ENCODE measurements at regions not wholly inside any gene's neighbourhood (a gene's known extent, or its start where the extent isn't known, plus 50 kb on each side); places are given as distances from the start of the nearest gene placed in this dataset.
"Not testable (repeated sequence)": the region's sequence is repeated elsewhere in the genome, so short reads cannot be mapped to it uniquely, and the experiment has no call there.

DNA sequence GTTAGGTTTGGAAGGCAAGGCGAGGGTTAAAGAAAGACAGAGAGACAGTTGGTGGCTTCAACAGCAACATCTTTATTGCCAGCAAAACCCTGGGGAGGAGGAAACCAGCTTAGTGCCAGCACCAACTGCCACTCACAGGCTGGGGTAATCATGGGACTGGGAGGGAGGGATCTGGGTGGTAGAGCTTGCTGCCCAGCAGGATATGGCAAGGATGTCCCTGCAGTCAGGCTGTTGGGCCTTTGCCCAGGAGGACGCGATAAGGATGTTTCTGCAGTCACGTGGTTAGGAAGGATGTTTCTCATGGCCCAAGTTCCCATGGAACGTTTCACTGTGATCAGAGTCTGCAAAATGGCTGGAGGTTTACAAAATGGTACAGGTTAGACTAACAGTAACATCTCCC lies 233.5 kb downstream of the POTED start:
- H3K4me3 ChIP-seq (ENCODE audit: low read length); H3K4me1 Mint-ChIP-seq; H3K27ac Mint-ChIP-seq; CTCF ChIA-PET; H3K27ac ChIP-seq (ENCODE audit: low read depth, low read length); POLR2A ChIA-PET; H3K9me3 ChIP-seq (ENCODE audit: low read length); H3K27me3 Mint-ChIP-seq; H3K36me3 Mint-ChIP-seq; DNase-seq; H3K4me3 Mint-ChIP-seq; H3K4me1 ChIP-seq (ENCODE audit: insufficient read depth, low read length); H3K9me3 Mint-ChIP-seq; H3K36me3 ChIP-seq (ENCODE audit: insufficient read depth, low read length); H3K27me3 ChIP-seq (ENCODE audit: insufficient read depth, low read length, poor library complexity, severe bottlenecking): not testable (repeated sequence)

DNA sequence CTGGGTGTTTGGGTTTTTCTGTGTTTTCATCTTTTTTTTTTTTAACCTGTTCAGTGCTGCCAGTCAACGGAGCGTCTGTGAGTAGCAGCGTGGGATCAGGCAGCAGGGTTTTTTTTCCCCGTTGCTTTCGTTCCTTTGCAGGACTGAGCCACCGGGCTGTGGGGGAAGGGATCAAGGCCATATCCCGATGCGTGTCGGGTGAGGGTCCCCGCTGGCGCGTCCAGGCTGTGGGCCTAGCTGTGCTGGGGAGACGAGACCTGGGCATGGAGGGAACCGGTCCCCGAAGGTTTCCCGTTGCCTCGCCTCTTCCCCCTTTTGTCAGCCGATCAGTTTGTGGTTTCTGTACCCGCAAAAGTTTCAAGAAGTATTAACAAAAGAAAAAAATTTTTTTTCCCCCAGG lies 218.1 kb downstream of the POTED start:
- H3K36me3 ChIP-seq (ENCODE audit: insufficient read depth, low read length); H3K4me3 ChIP-seq (ENCODE audit: low read length); H3K27ac ChIP-seq (ENCODE audit: low read depth, low read length); H3K9me3 ChIP-seq (ENCODE audit: low read length); H3K36me3 Mint-ChIP-seq; POLR2A ChIA-PET; H3K27ac Mint-ChIP-seq; H3K4me3 Mint-ChIP-seq; H3K27me3 ChIP-seq (ENCODE audit: insufficient read depth, low read length, poor library complexity, severe bottlenecking); H3K27me3 Mint-ChIP-seq; H3K4me1 Mint-ChIP-seq; CTCF ChIA-PET; H3K9me3 Mint-ChIP-seq; H3K4me1 ChIP-seq (ENCODE audit: insufficient read depth, low read length); DNase-seq: not testable (repeated sequence)

DNA sequence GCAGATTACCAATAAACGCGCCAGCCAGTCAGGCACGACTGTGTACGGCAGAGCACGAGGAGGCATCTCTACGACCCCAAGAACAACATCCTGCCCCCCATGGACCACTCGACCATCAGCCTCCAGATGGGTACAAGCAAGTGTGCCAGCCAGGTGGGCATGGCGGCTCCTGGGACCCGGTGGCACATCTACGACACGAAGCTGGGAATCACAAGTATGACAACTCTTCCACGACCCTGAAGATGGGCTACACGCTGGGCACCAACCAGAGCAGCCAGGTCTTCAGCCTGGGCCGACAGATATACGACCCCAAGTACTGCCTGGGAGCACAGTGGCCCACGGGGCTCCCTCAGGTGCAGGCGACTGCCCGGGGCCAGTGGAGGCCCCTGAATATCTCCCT lies 217.6 kb downstream of the POTED start:
- H3K4me1 Mint-ChIP-seq = no peaks in the 10 kb centered on the region
- no peak overlapping the region for H3K27ac ChIP-seq (ENCODE audit: low read depth, low read length)
- no peaks in the 10 kb centered on the region for H3K4me1 ChIP-seq (ENCODE audit: insufficient read depth, low read length)
- no peaks in the 10 kb centered on the region for H3K36me3 Mint-ChIP-seq
- DNase-seq = no peak
- H3K4me3 Mint-ChIP-seq = no peak overlapping the region
- no peaks in the 10 kb centered on the region for H3K36me3 ChIP-seq (ENCODE audit: insufficient read depth, low read length)
- no peaks in the 10 kb centered on the region for H3K27me3 ChIP-seq (ENCODE audit: insufficient read depth, low read length, poor library complexity, severe bottlenecking)
- H3K27ac Mint-ChIP-seq = no peak overlapping the region
- peaks cover 0 to 6% (median 2%) of the 10 kb centered on the region in 5 donors for H3K9me3 Mint-ChIP-seq
- ChIA-PET POLR2A (no interaction called here), CTCF (no interaction called here)
- H3K9me3 ChIP-seq (ENCODE audit: low read length) = no peaks in the 10 kb centered on the region
- peaks cover 2 to 3% of the 10 kb centered on the region in 2 donors for H3K27me3 Mint-ChIP-seq
- H3K4me3 ChIP-seq (ENCODE audit: low read length) = no peak overlapping the region

DNA sequence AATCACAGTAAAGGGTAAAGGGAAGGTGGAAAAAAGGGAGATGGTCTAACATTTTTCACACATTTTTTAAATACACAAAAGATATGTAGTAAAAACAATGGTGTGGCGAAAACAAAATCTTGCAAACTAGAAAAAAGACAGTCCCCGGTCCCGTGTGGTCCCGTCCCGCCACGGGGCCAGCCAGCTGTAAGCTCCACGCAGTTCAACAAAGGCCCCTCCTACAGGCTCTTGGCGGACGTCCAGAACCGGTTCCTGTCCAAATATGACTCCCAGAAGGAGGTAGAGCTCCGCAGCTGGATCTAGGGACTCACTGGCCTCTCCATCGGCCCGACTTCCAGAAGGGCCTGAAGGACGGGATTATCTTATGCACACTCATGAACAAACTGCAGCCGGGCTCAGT lies 216.9 kb downstream of the POTED start:
- H3K4me1 Mint-ChIP-seq; H3K27ac ChIP-seq (ENCODE audit: low read depth, low read length); H3K9me3 ChIP-seq (ENCODE audit: low read length); CTCF ChIA-PET; H3K27me3 ChIP-seq (ENCODE audit: insufficient read depth, low read length, poor library complexity, severe bottlenecking); H3K4me3 Mint-ChIP-seq; H3K27ac Mint-ChIP-seq; H3K4me1 ChIP-seq (ENCODE audit: insufficient read depth, low read length); H3K27me3 Mint-ChIP-seq; H3K36me3 Mint-ChIP-seq; H3K4me3 ChIP-seq (ENCODE audit: low read length); DNase-seq; H3K36me3 ChIP-seq (ENCODE audit: insufficient read depth, low read length); H3K9me3 Mint-ChIP-seq; POLR2A ChIA-PET: not testable (repeated sequence)

DNA sequence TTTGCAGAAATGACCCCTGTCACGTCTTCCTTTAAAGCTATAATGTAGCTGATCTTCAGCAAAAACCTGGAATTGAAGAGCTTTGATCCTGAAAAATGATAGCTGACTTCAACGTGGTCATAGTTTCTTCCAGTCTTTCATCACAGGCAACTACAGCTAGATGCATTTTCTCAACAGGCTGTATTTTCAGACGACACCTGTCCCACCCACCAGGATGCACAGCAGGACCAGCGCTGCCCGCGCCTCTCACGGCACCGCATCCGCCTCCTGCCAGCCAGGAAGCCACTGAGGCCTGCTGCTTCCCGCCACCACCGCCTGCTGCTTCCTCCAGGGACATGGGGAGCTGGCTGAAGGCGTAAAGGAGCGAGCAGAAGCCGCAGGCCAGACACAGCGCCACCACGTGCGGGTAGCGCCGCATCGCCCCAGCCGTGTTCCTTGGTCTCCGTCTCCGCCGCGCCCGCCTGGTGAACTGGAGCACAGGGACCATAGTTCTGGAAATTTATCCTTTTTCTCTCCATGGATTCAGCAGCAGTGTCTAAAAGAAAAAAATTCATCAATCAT lies 215.7 kb downstream of the POTED start:
- H3K36me3 ChIP-seq (ENCODE audit: insufficient read depth, low read length); CTCF ChIA-PET; H3K4me3 Mint-ChIP-seq; H3K27me3 ChIP-seq (ENCODE audit: insufficient read depth, low read length, poor library complexity, severe bottlenecking); H3K9me3 ChIP-seq (ENCODE audit: low read length); DNase-seq; H3K36me3 Mint-ChIP-seq; H3K4me1 ChIP-seq (ENCODE audit: insufficient read depth, low read length); H3K4me3 ChIP-seq (ENCODE audit: low read length); H3K9me3 Mint-ChIP-seq; H3K27ac ChIP-seq (ENCODE audit: low read depth, low read length); H3K27me3 Mint-ChIP-seq; H3K4me1 Mint-ChIP-seq; POLR2A ChIA-PET; H3K27ac Mint-ChIP-seq: not testable (repeated sequence)

DNA sequence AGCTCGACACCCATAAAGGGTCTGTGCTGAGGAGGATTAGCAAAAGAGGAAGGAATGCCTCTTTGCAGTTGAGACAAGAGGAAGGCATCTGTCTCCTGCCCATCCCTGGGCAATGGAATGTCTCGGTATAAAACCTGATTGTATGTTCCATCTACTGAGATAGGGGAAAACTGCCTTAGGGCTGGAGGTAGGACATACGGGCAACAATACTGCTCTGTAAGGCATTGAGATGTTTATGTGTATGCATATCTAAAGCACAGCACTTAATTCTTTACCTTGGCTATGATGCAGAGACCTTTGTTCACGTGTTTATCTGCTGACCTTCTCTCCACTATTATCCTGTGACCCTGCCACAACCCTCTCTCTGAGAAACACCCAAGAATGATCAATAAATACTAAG lies 210.7 kb downstream of the POTED start:
- H3K9me3 ChIP-seq (ENCODE audit: low read length); H3K27ac ChIP-seq (ENCODE audit: low read depth, low read length); POLR2A ChIA-PET; H3K27me3 ChIP-seq (ENCODE audit: insufficient read depth, low read length, poor library complexity, severe bottlenecking); H3K36me3 ChIP-seq (ENCODE audit: insufficient read depth, low read length); H3K27me3 Mint-ChIP-seq; H3K36me3 Mint-ChIP-seq; DNase-seq; H3K4me3 Mint-ChIP-seq; CTCF ChIA-PET; H3K4me1 Mint-ChIP-seq; H3K4me3 ChIP-seq (ENCODE audit: low read length); H3K27ac Mint-ChIP-seq; H3K9me3 Mint-ChIP-seq; H3K4me1 ChIP-seq (ENCODE audit: insufficient read depth, low read length): not testable (repeated sequence)

DNA sequence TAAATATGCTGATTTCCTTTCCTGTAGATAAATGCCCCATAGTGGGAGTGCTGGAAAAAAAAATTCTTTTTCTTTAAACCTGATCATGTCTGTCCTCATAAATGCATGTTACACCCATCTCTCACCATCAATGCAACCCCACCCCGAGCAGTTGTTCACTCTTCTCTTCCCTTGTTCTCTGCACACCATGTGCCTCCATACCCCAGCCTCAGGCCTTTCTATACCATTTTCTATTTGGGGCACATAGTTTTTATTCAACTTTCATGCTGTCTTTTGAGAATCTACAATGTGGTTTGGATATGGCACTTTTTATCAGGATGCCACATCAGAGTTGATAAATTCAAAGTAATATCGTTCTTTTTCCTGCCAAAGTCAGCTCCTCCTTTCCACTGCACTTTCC lies 202.6 kb downstream of the POTED start:
- H3K4me3 ChIP-seq (ENCODE audit: low read length); H3K9me3 ChIP-seq (ENCODE audit: low read length); H3K4me1 ChIP-seq (ENCODE audit: insufficient read depth, low read length); DNase-seq; H3K27me3 Mint-ChIP-seq; H3K27me3 ChIP-seq (ENCODE audit: insufficient read depth, low read length, poor library complexity, severe bottlenecking); H3K4me3 Mint-ChIP-seq; H3K27ac ChIP-seq (ENCODE audit: low read depth, low read length); H3K27ac Mint-ChIP-seq; H3K36me3 Mint-ChIP-seq; H3K9me3 Mint-ChIP-seq; POLR2A ChIA-PET; H3K4me1 Mint-ChIP-seq; CTCF ChIA-PET; H3K36me3 ChIP-seq (ENCODE audit: insufficient read depth, low read length): not testable (repeated sequence)

DNA sequence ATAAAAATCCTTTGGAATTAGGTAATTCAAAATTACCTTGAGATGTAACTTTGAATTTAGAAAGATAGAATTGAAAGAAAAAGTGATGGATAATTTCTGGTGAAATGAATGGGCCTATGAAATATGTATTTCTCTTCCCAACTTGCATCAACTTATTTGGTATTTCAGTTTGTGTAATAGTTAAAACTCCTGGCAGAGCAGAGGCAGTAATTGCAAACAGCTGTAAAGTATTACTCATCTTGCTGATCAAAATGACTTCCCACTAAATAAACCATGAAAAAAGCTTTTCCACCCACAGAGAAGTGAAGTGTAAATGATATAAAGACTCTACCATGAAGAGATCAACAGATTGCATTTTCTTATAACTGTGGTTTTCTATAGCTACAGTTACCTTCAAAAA lies 201.0 kb downstream of the POTED start:
- H3K27me3 Mint-ChIP-seq; H3K36me3 ChIP-seq (ENCODE audit: insufficient read depth, low read length); H3K9me3 Mint-ChIP-seq; H3K4me3 Mint-ChIP-seq; CTCF ChIA-PET; H3K4me1 ChIP-seq (ENCODE audit: insufficient read depth, low read length); H3K27ac Mint-ChIP-seq; H3K27ac ChIP-seq (ENCODE audit: low read depth, low read length); H3K4me1 Mint-ChIP-seq; H3K4me3 ChIP-seq (ENCODE audit: low read length); H3K27me3 ChIP-seq (ENCODE audit: insufficient read depth, low read length, poor library complexity, severe bottlenecking); H3K36me3 Mint-ChIP-seq; POLR2A ChIA-PET; DNase-seq; H3K9me3 ChIP-seq (ENCODE audit: low read length): not testable (repeated sequence)

DNA sequence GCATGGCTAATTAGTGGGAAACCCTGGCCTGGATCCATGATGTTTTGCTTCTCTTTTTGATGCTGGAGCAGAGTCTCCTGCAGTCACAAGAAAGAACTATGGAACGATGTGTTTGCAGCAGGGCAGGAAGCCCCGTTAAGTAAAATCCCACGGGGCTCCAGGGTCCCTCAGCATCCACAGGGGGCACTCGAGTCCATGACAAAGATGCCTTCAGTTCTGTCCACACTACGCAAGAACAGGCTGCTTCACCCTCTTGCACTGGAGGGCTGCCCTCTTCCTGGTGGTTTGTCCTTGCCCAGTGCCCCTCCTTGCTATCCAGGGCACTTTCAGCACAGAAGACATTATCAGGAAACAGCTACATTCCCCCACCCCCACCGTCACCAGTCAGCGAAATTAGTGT lies 196.9 kb downstream of the POTED start:
- H3K27me3 Mint-ChIP-seq; H3K27ac Mint-ChIP-seq; H3K9me3 Mint-ChIP-seq; H3K4me3 Mint-ChIP-seq; H3K9me3 ChIP-seq (ENCODE audit: low read length); CTCF ChIA-PET; DNase-seq; H3K27ac ChIP-seq (ENCODE audit: low read depth, low read length); H3K36me3 ChIP-seq (ENCODE audit: insufficient read depth, low read length); H3K4me3 ChIP-seq (ENCODE audit: low read length); H3K27me3 ChIP-seq (ENCODE audit: insufficient read depth, low read length, poor library complexity, severe bottlenecking); H3K4me1 ChIP-seq (ENCODE audit: insufficient read depth, low read length); H3K36me3 Mint-ChIP-seq; H3K4me1 Mint-ChIP-seq; POLR2A ChIA-PET: not testable (repeated sequence)
